Breast epithelium (tissue), 4 donors: ENCODE measurements at regions not wholly inside any gene's neighbourhood (a gene's known extent, or its start where the extent isn't known, plus 50 kb on each side); places are given as distances from the start of the nearest gene placed in this dataset.

Experiments
- DNase-seq, 2 donors: peaks; one replicate each; pipeline ENCODE4 v3.0.0-alpha.2; 2019; ENCODE audit warnings: low spot score in 2 of 2
- H3K27ac ChIP-seq, 2 donors: fragments of 200-600 bp; sonication (generic) in 1 of 2; one replicate each; pipeline ENCODE4 v1.5.1; 2016 to 2019; ENCODE audit warnings: mild to moderate bottlenecking in 1 of 2
- H3K27me3 ChIP-seq, 2 donors: fragments of 200-600 bp; sonication (generic) in 1 of 2; one replicate each; pipeline versions ENCODE4 v1.5.1 to v1.6.0; 2017 to 2019; ENCODE audit warnings: control low read depth in 1 of 2, mild to moderate bottlenecking in 1 of 2
- H3K36me3 ChIP-seq: fragments of 200-600 bp; one replicate; pipeline ENCODE4 v1.5.1; 2019
- H3K4me1 ChIP-seq, 2 donors: fragments of 200-600 bp; sonication (generic); one replicate each; pipeline ENCODE4 v1.5.1; 2016 to 2019; ENCODE audit warnings: control low read depth in 1 of 2
- H3K4me3 ChIP-seq, 3 donors: fragments of 200-600 bp; sonication (generic); 1 replicate in 2 of 3; 2 replicates in 1 of 3; pipeline ENCODE4 v1.5.1; 2016 to 2019; ENCODE audit warnings: mild to moderate bottlenecking in 3 of 3, moderate library complexity in 2 of 3
- H3K9me3 ChIP-seq, 2 donors: fragments of 200-600 bp; sonication (generic) in 1 of 2; one replicate each; pipeline ENCODE4 v1.5.1; 2016 to 2019; ENCODE audit warnings: control low read depth in 1 of 2
- POLR2A ChIP-seq: fragments of 450-650 bp; IDR thresholded peaks from one replicate; pipeline ENCODE4 v1.6.1; 2016; ENCODE audit warnings: antibody characterized with exemption, mild to moderate bottlenecking, moderate library complexity
- POLR2AphosphoS5 ChIP-seq, 3 donors: sonication (generic); formaldehyde crosslinking; IDR thresholded peaks; one replicate each; pipeline ENCODE4 v1.6.1; 2017; ENCODE audit warnings: antibody characterized with exemption in 3 of 3
- intact Hi-C: fragments of 100-400 bp; cut with DNase I; formaldehyde crosslinking; loops from one replicate; pipeline ENCODE4 v1.15.1; 2023; ENCODE audit warnings: low total_unique reads
- TF ChIP-seq, protein P1 (sequence below), 3 donors: fragments of 450-650 bp; IDR thresholded peaks; one replicate each; pipeline ENCODE4 v1.5.1; 2016 to 2017; ENCODE audit warnings: antibody characterized with exemption in 3 of 3, mild to moderate bottlenecking in 3 of 3, moderate library complexity in 3 of 3

DNA sequence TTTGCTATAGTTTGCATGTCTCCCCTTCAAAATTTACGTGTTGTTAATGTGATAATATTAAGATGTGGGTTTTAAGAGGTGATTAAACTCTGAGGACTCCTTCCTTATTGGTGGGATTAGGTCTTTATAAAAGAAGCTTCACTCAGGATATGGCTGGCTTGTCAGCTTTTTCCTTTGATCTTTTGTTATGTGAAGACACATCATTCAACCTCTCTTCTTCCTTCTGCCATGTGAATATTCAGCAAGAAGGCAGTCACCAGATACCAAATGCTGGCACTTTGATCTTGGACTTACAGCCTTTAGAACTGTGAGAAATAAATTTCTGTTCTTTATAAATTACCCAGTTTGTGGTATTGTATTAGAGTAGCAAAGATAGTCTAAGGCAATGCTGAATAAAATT is 855.9 kb upstream of the CDH10 start:
- no peak for DNase-seq
- H3K36me3 ChIP-seq, result no peaks in the 10 kb centered on the region
- intact Hi-C loops, result no loop called here

GRCh38 chr5:25489834-25490538 is 845.2 kb upstream of the CDH10 start:
- intact Hi-C loops, result no loop called here
- TF ChIP-seq POLR2AphosphoS5 (IDR thresholded peaks at IDR 0.05) (no peak), POLR2A (no peak)
- TF ChIP-seq, protein P1, sequence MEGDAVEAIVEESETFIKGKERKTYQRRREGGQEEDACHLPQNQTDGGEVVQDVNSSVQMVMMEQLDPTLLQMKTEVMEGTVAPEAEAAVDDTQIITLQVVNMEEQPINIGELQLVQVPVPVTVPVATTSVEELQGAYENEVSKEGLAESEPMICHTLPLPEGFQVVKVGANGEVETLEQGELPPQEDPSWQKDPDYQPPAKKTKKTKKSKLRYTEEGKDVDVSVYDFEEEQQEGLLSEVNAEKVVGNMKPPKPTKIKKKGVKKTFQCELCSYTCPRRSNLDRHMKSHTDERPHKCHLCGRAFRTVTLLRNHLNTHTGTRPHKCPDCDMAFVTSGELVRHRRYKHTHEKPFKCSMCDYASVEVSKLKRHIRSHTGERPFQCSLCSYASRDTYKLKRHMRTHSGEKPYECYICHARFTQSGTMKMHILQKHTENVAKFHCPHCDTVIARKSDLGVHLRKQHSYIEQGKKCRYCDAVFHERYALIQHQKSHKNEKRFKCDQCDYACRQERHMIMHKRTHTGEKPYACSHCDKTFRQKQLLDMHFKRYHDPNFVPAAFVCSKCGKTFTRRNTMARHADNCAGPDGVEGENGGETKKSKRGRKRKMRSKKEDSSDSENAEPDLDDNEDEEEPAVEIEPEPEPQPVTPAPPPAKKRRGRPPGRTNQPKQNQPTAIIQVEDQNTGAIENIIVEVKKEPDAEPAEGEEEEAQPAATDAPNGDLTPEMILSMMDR (IDR thresholded peaks at IDR 0.05), result no peak
- H3K27ac ChIP-seq, result no peak overlapping the region
- H3K4me1 ChIP-seq, result no peaks in the 10 kb centered on the region
- H3K27me3 ChIP-seq, result no peaks in the 10 kb centered on the region
- DNase-seq, result no peak
- H3K9me3 ChIP-seq, result peaks cover 4 to 5% of the 10 kb centered on the region in 2 donors
- H3K4me3 ChIP-seq, result no peak overlapping the region
- no peaks in the 10 kb centered on the region for H3K36me3 ChIP-seq

More for the DNA sequence above, 855.9 kb upstream of the CDH10 start:
- no peaks in the 10 kb centered on the region for H3K27me3 ChIP-seq
- no peaks in the 10 kb centered on the region for H3K9me3 ChIP-seq
- TF ChIP-seq POLR2A (no peak), POLR2AphosphoS5 (IDR thresholded peaks at IDR 0.05) (no peak)
- TF ChIP-seq, protein P1 (IDR thresholded peaks at IDR 0.05), result no peak
- H3K4me1 ChIP-seq, result no peaks in the 10 kb centered on the region
- no peak overlapping the region for H3K27ac ChIP-seq
- H3K4me3 ChIP-seq, result no peak overlapping the region

- H3K4me1 ChIP-seq, result no peaks in the 10 kb centered on the region
- H3K27ac ChIP-seq, result no peak overlapping the region
- H3K36me3 ChIP-seq, result no peaks in the 10 kb centered on the region
- H3K4me3 ChIP-seq, result no peak overlapping the region
- TF ChIP-seq, protein P1 (IDR thresholded peaks at IDR 0.05), result no peak
- TF ChIP-seq POLR2A, result no peak
- TF ChIP-seq POLR2AphosphoS5 (IDR thresholded peaks at IDR 0.05), result no peak
- no peak for DNase-seq
- H3K9me3 ChIP-seq, result peaks cover 4 to 5% of the 10 kb centered on the region in 2 donors
- H3K27me3 ChIP-seq, result no peaks in the 10 kb centered on the region
- intact Hi-C loops, result no loop called here
Measured at GRCh38 chr5:25488119-25488518, 843.3 kb upstream of the CDH10 start.

- Histone ChIP-seq H3K9me3 (peaks cover 4 to 5% of the 10 kb centered on the region in 2 donors), H3K36me3 (no peaks in the 10 kb centered on the region), H3K4me3 (no peak overlapping the region), H3K27me3 (no peaks in the 10 kb centered on the region), H3K4me1 (no peaks in the 10 kb centered on the region), H3K27ac (no peak overlapping the region)
- DNase-seq, result no peak
- intact Hi-C loops, result no loop called here
- TF ChIP-seq POLR2A (no peak), POLR2AphosphoS5 (IDR thresholded peaks at IDR 0.05) (no peak)
- TF ChIP-seq, protein P1 (IDR thresholded peaks at IDR 0.05), result no peak
Measured at GRCh38 chr5:25484391-25484790, 839.6 kb upstream of the CDH10 start.

- no peak overlapping the region for H3K27ac ChIP-seq
- H3K4me1 ChIP-seq, result no peaks in the 10 kb centered on the region
- no peak for DNase-seq
- no peak overlapping the region for H3K4me3 ChIP-seq
- H3K9me3 ChIP-seq, result peaks cover 4 to 5% of the 10 kb centered on the region in 2 donors
- intact Hi-C loops, result no loop called here
- no peaks in the 10 kb centered on the region for H3K27me3 ChIP-seq
- H3K36me3 ChIP-seq, result no peaks in the 10 kb centered on the region
- TF ChIP-seq POLR2AphosphoS5 (IDR thresholded peaks at IDR 0.05) (no peak), POLR2A (no peak)
- TF ChIP-seq, protein P1 (IDR thresholded peaks at IDR 0.05), result no peak
Measured at GRCh38 chr5:25481463-25481862, 836.7 kb upstream of the CDH10 start.
